ENCODE measurements at regions not wholly inside any gene's neighbourhood (a gene's known extent, or its start where the extent isn't known, plus 50 kb on each side); places are given as distances from the start of the nearest gene placed in this dataset.

GRCh38 chr20:55461519-55461918 lies 543.8 kb downstream of the CBLN4 start:
- TF ChIP-seq CTCF (IDR thresholded peaks at IDR 0.05) (no peak), POLR2AphosphoS5 (IDR thresholded peaks at IDR 0.05) (no peak), POLR2A (IDR thresholded peaks at IDR 0.05) (no peak), EP300 (IDR thresholded peaks at IDR 0.05) (no peak)
